ENCODE measurements at regions not wholly inside any gene's neighbourhood (a gene's known extent, or its start where the extent isn't known, plus 50 kb on each side); places are given as distances from the start of the nearest gene placed in this dataset.
A peak's percentile ranks its signal among the peaks of the same experiment; 100 is the strongest.
"Not testable (repeated sequence)": the region's sequence is repeated elsewhere in the genome, so short reads cannot be mapped to it uniquely, and the experiment has no call there.

GRCh38 chrX:54615109-54615508 lies 85.1 kb downstream of the GNL3L start:
- no peaks in the 10 kb centered on the region for H3K27me3 Mint-ChIP-seq
- ATAC-seq (replicated peaks; ENCODE audit: extremely low read depth, poor library complexity, severe bottlenecking) (no peak), DNase-seq (ENCODE audit: low spot score in 2 of 2) (no peak)
- H3K27ac Mint-ChIP-seq (ENCODE audit: low read depth), result no peak overlapping the region
- peaks cover 8% of the 10 kb centered on the region for H3K9me3 Mint-ChIP-seq
- no peaks in the 10 kb centered on the region for H3K36me3 Mint-ChIP-seq (ENCODE audit: insufficient read depth)
- H3K4me1 Mint-ChIP-seq, result peaks cover 5% of the 10 kb centered on the region
- no peak overlapping the region for H3K4me3 Mint-ChIP-seq

- DNase-seq (ENCODE audit: low spot score in 2 of 2) (no peak), ATAC-seq (replicated peaks; ENCODE audit: extremely low read depth, poor library complexity, severe bottlenecking) (no peak)
- H3K4me3 Mint-ChIP-seq, result no peak overlapping the region
- peaks cover 1% of the 10 kb centered on the region for H3K36me3 Mint-ChIP-seq (ENCODE audit: insufficient read depth)
- no peaks in the 10 kb centered on the region for H3K4me1 Mint-ChIP-seq
- H3K27ac Mint-ChIP-seq (ENCODE audit: low read depth), result no peak overlapping the region
- H3K27me3 Mint-ChIP-seq, result no peaks in the 10 kb centered on the region
- H3K9me3 Mint-ChIP-seq, result peaks cover 8% of the 10 kb centered on the region
Observed at GRCh38 chrX:54633641-54634040, 103.6 kb downstream of the GNL3L start.

- peak overlapping the region; percentile 92 for H3K4me3 Mint-ChIP-seq
- H3K36me3 Mint-ChIP-seq (ENCODE audit: insufficient read depth), result peaks cover 9% of the 10 kb centered on the region
- H3K4me1 Mint-ChIP-seq, result peaks cover 9% of the 10 kb centered on the region
- H3K27ac Mint-ChIP-seq (ENCODE audit: low read depth), result peak overlapping the region; percentile 100
- no peaks in the 10 kb centered on the region for H3K9me3 Mint-ChIP-seq
- no peak for ATAC-seq (replicated peaks; ENCODE audit: extremely low read depth, poor library complexity, severe bottlenecking)
- H3K27me3 Mint-ChIP-seq, result no peaks in the 10 kb centered on the region
- no peak for DNase-seq (ENCODE audit: low spot score in 2 of 2)
Observed at GRCh38 chrX:54639018-54639345, 109.0 kb downstream of the GNL3L start.

GRCh38 chrX:54639346-54640102 lies 109.5 kb downstream of the GNL3L start:
- H3K27ac Mint-ChIP-seq (ENCODE audit: low read depth), result peak overlapping the region; percentile 100
- H3K4me3 Mint-ChIP-seq, result peak overlapping the region; percentile 92
- H3K9me3 Mint-ChIP-seq, result no peaks in the 10 kb centered on the region
- no peaks in the 10 kb centered on the region for H3K27me3 Mint-ChIP-seq
- DNase-seq (ENCODE audit: low spot score in 2 of 2) (peak; percentile 73 to 85), ATAC-seq (replicated peaks; ENCODE audit: extremely low read depth, poor library complexity, severe bottlenecking) (peak; percentile 91)
- H3K36me3 Mint-ChIP-seq (ENCODE audit: insufficient read depth), result peaks cover 9% of the 10 kb centered on the region
- peaks cover 9% of the 10 kb centered on the region for H3K4me1 Mint-ChIP-seq

- ATAC-seq (replicated peaks; ENCODE audit: extremely low read depth, poor library complexity, severe bottlenecking) (no peak), DNase-seq (ENCODE audit: low spot score in 2 of 2) (no peak)
- H3K27ac Mint-ChIP-seq (ENCODE audit: low read depth), result peak overlapping the region; percentile 100
- H3K9me3 Mint-ChIP-seq, result no peaks in the 10 kb centered on the region
- peak overlapping the region; percentile 92 for H3K4me3 Mint-ChIP-seq
- H3K4me1 Mint-ChIP-seq, result peaks cover 9% of the 10 kb centered on the region
- H3K27me3 Mint-ChIP-seq, result no peaks in the 10 kb centered on the region
- H3K36me3 Mint-ChIP-seq (ENCODE audit: insufficient read depth), result peaks cover 9% of the 10 kb centered on the region
Observed at GRCh38 chrX:54640103-54640690, 110.2 kb downstream of the GNL3L start.

GRCh38 chrX:54640736-54641135 lies 110.7 kb downstream of the GNL3L start:
- DNase-seq (ENCODE audit: low spot score in 2 of 2) (no peak), ATAC-seq (replicated peaks; ENCODE audit: extremely low read depth, poor library complexity, severe bottlenecking) (no peak)
- peak overlapping the region; percentile 100 for H3K27ac Mint-ChIP-seq (ENCODE audit: low read depth)
- no peaks in the 10 kb centered on the region for H3K9me3 Mint-ChIP-seq
- H3K4me1 Mint-ChIP-seq, result peaks cover 9% of the 10 kb centered on the region
- H3K27me3 Mint-ChIP-seq, result no peaks in the 10 kb centered on the region
- peaks cover 9% of the 10 kb centered on the region for H3K36me3 Mint-ChIP-seq (ENCODE audit: insufficient read depth)
- no peak overlapping the region for H3K4me3 Mint-ChIP-seq

GRCh38 chrX:54641530-54641929 lies 111.5 kb downstream of the GNL3L start:
- H3K36me3 Mint-ChIP-seq (ENCODE audit: insufficient read depth), result peaks cover 9% of the 10 kb centered on the region
- H3K27me3 Mint-ChIP-seq, result no peaks in the 10 kb centered on the region
- peaks cover 9% of the 10 kb centered on the region for H3K4me1 Mint-ChIP-seq
- DNase-seq (ENCODE audit: low spot score in 2 of 2), result no peak
- no peak overlapping the region for H3K27ac Mint-ChIP-seq (ENCODE audit: low read depth)
- no peak overlapping the region for H3K4me3 Mint-ChIP-seq
- no peaks in the 10 kb centered on the region for H3K9me3 Mint-ChIP-seq
- no peak for ATAC-seq (replicated peaks; ENCODE audit: extremely low read depth, poor library complexity, severe bottlenecking)

- not testable (repeated sequence) for DNase-seq (ENCODE audit: low spot score in 2 of 2); H3K4me3 Mint-ChIP-seq; H3K36me3 Mint-ChIP-seq (ENCODE audit: insufficient read depth); ATAC-seq (replicated peaks; ENCODE audit: extremely low read depth, poor library complexity, severe bottlenecking); H3K4me1 Mint-ChIP-seq; H3K27ac Mint-ChIP-seq (ENCODE audit: low read depth)
- Mint-ChIP-seq H3K27me3 (peaks cover 28% of the 10 kb centered on the region), H3K9me3 (peaks cover 11% of the 10 kb centered on the region)
Observed at GRCh38 chrX:54647607-54648006, 117.6 kb downstream of the GNL3L start.

GRCh38 chrX:54659547-54659946 lies 129.5 kb downstream of the GNL3L start:
- H3K36me3 Mint-ChIP-seq (ENCODE audit: insufficient read depth), result peaks cover 2% of the 10 kb centered on the region
- H3K27ac Mint-ChIP-seq (ENCODE audit: low read depth), result no peak overlapping the region
- no peak overlapping the region for H3K4me3 Mint-ChIP-seq
- no peaks in the 10 kb centered on the region for H3K27me3 Mint-ChIP-seq
- no peaks in the 10 kb centered on the region for H3K4me1 Mint-ChIP-seq
- H3K9me3 Mint-ChIP-seq, result peaks cover 5% of the 10 kb centered on the region
- no peak for DNase-seq (ENCODE audit: low spot score in 2 of 2)
- ATAC-seq (replicated peaks; ENCODE audit: extremely low read depth, poor library complexity, severe bottlenecking), result no peak

GRCh38 chrX:54675762-54676161 lies 122.3 kb downstream of the ITIH6 start:
- no peak for DNase-seq (ENCODE audit: low spot score in 2 of 2)
- H3K9me3 Mint-ChIP-seq, result peaks cover 14% of the 10 kb centered on the region
- peaks cover 35% of the 10 kb centered on the region for H3K27me3 Mint-ChIP-seq
- no peak overlapping the region for H3K27ac Mint-ChIP-seq (ENCODE audit: low read depth)
- H3K4me3 Mint-ChIP-seq, result no peak overlapping the region
- no peaks in the 10 kb centered on the region for H3K4me1 Mint-ChIP-seq
- no peaks in the 10 kb centered on the region for H3K36me3 Mint-ChIP-seq (ENCODE audit: insufficient read depth)
- no peak for ATAC-seq (replicated peaks; ENCODE audit: extremely low read depth, poor library complexity, severe bottlenecking)

- ATAC-seq (replicated peaks; ENCODE audit: extremely low read depth, poor library complexity, severe bottlenecking) (no peak), DNase-seq (ENCODE audit: low spot score in 2 of 2) (no peak)
- Mint-ChIP-seq H3K4me1 (no peaks in the 10 kb centered on the region), H3K27me3 (no peaks in the 10 kb centered on the region), H3K36me3 (ENCODE audit: insufficient read depth) (no peaks in the 10 kb centered on the region), H3K9me3 (no peaks in the 10 kb centered on the region), H3K27ac (ENCODE audit: low read depth) (no peak overlapping the region), H3K4me3 (no peak overlapping the region)
Observed at GRCh38 chrX:54695231-54695630, 102.8 kb downstream of the ITIH6 start.

GRCh38 chrX:54695816-54696487 lies 102.1 kb downstream of the ITIH6 start:
- Mint-ChIP-seq H3K4me1 (no peaks in the 10 kb centered on the region), H3K27me3 (no peaks in the 10 kb centered on the region), H3K9me3 (no peaks in the 10 kb centered on the region), H3K27ac (ENCODE audit: low read depth) (no peak overlapping the region), H3K36me3 (ENCODE audit: insufficient read depth) (no peaks in the 10 kb centered on the region), H3K4me3 (no peak overlapping the region)
- DNase-seq (ENCODE audit: low spot score in 2 of 2) (no peak), ATAC-seq (replicated peaks; ENCODE audit: extremely low read depth, poor library complexity, severe bottlenecking) (no peak)

Data from central memory CD8-positive, alpha-beta T cell (primary cell).